ENCODE measurements at regions not wholly inside any gene's neighbourhood (a gene's known extent, or its start where the extent isn't known, plus 50 kb on each side); places are given as distances from the start of the nearest gene placed in this dataset.

DNA sequence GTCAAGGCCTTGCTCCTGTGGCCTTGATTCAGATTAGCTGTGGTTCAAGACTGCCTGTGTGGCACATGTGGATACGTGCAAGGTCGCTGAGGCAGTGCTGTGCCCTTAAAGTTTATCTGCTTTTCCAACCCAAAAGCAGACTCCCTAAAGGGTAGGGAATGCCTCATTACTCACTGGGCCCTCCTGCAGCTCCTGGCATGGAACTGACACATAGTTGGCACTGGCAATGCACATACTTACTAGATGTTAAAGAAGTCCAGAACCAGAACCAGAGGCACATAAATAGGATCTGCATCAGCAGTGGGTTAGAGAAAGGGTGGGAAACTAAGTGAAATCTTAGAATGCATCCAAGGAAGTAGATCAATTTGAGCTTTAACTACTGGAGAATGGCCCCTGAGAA lies 90.6 kb upstream of the MLN start:
- no TSS peak for BruUV-seq (replicated peaks)
- DNase-seq (ENCODE audit: low spot score) = no peak
- ChIA-PET POLR2A (no interaction called here), CTCF (ENCODE audit: unreplicated experiment) (no interaction called here)
- Histone ChIP-seq H2AFZ (ENCODE audit: low read length) (no peak overlapping the region), H3K27ac (ENCODE audit: low read depth, low read length, poor library complexity, severe bottlenecking) (no peak overlapping the region), H3K9me2 (ENCODE audit: insufficient read depth, low read length) (no peaks in the 10 kb centered on the region), H4K20me1 (ENCODE audit: insufficient read depth, low read length) (no peaks in the 10 kb centered on the region), H3K9me3 (ENCODE audit: low read length) (no peaks in the 10 kb centered on the region), H3K4me1 (ENCODE audit: insufficient read depth, low read length, poor library complexity, severe bottlenecking) (no peaks in the 10 kb centered on the region), H3K4me2 (ENCODE audit: low read length) (no peak overlapping the region), H3K36me3 (ENCODE audit: insufficient read depth, low read length) (no peaks in the 10 kb centered on the region), H3K79me2 (ENCODE audit: insufficient read depth, low read depth, low read length) (no peaks in the 10 kb centered on the region), H3K4me3 (ENCODE audit: low read depth, low read length, poor library complexity, severe bottlenecking) (no peak overlapping the region)
- intact Hi-C loops (cut with micrococcal nuclease; ENCODE audit: unreplicated experiment) = no loop called here
- TF ChIP-seq, protein P1, sequence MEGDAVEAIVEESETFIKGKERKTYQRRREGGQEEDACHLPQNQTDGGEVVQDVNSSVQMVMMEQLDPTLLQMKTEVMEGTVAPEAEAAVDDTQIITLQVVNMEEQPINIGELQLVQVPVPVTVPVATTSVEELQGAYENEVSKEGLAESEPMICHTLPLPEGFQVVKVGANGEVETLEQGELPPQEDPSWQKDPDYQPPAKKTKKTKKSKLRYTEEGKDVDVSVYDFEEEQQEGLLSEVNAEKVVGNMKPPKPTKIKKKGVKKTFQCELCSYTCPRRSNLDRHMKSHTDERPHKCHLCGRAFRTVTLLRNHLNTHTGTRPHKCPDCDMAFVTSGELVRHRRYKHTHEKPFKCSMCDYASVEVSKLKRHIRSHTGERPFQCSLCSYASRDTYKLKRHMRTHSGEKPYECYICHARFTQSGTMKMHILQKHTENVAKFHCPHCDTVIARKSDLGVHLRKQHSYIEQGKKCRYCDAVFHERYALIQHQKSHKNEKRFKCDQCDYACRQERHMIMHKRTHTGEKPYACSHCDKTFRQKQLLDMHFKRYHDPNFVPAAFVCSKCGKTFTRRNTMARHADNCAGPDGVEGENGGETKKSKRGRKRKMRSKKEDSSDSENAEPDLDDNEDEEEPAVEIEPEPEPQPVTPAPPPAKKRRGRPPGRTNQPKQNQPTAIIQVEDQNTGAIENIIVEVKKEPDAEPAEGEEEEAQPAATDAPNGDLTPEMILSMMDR (conservative IDR thresholded peaks at IDR 0.05; ENCODE audit: low read length) = no peak
- no peak for TF ChIP-seq EZH2phosphoT487 (IDR thresholded peaks at IDR 0.05; ENCODE audit: borderline replicate concordance, low read depth, low read length)

DNA sequence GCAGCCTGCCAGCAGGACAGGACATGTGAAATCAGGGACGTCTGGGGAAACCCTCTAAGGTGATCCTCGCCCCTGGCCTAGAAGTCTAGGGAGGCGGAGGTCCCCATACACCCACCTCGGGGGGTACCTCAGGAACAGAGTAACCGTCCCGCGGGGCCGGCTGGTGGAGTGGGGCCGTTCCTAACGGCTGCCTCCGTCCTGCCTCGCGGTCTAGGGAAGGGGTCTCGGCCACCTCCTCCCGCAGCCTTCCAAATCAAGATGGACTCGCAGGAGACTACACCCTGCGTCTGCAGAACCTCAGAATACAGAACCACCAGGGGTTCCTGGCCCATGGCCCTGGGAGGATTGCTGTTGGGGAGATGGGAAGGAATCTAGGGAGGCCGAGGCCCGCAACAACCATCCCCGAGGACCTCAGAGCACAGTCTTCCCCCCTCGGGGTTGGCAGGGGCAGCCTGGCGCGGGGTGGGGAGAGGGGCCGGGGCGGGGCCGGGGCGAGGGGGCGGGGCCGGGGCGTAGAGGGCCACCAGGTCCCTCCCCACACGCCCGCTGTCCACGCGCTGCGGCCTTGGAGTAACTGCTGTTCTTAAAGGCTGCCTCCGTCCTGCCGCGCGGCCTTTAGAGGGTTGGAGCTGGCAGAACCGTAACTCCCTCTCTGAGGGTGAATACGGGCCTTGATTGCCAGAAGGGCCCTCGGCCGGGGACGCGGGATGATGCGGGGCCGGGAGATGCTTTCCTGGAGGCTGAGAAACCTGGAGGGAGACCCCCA lies 89.0 kb upstream of the MLN start:
- H3K9me2 ChIP-seq (ENCODE audit: insufficient read depth, low read length) = no peaks in the 10 kb centered on the region
- H2AFZ ChIP-seq (ENCODE audit: low read length) = no peak overlapping the region
- ChIA-PET CTCF (ENCODE audit: unreplicated experiment) (no interaction called here), POLR2A (no interaction called here)
- no peak for DNase-seq (ENCODE audit: low spot score)
- no peaks in the 10 kb centered on the region for H3K4me1 ChIP-seq (ENCODE audit: insufficient read depth, low read length, poor library complexity, severe bottlenecking)
- no peaks in the 10 kb centered on the region for H3K36me3 ChIP-seq (ENCODE audit: insufficient read depth, low read length)
- H3K4me3 ChIP-seq (ENCODE audit: low read depth, low read length, poor library complexity, severe bottlenecking) = no peak overlapping the region
- no peaks in the 10 kb centered on the region for H3K79me2 ChIP-seq (ENCODE audit: insufficient read depth, low read depth, low read length)
- no peak overlapping the region for H3K27ac ChIP-seq (ENCODE audit: low read depth, low read length, poor library complexity, severe bottlenecking)
- BruUV-seq (replicated peaks) = no TSS peak
- no peak overlapping the region for H3K4me2 ChIP-seq (ENCODE audit: low read length)
- H4K20me1 ChIP-seq (ENCODE audit: insufficient read depth, low read length) = no peaks in the 10 kb centered on the region
- TF ChIP-seq, protein P1 (conservative IDR thresholded peaks at IDR 0.05; ENCODE audit: low read length) = no peak
- no peak for TF ChIP-seq EZH2phosphoT487 (IDR thresholded peaks at IDR 0.05; ENCODE audit: borderline replicate concordance, low read depth, low read length)
- intact Hi-C loops (cut with micrococcal nuclease; ENCODE audit: unreplicated experiment) = no loop called here
- no peaks in the 10 kb centered on the region for H3K9me3 ChIP-seq (ENCODE audit: low read length)

DNA sequence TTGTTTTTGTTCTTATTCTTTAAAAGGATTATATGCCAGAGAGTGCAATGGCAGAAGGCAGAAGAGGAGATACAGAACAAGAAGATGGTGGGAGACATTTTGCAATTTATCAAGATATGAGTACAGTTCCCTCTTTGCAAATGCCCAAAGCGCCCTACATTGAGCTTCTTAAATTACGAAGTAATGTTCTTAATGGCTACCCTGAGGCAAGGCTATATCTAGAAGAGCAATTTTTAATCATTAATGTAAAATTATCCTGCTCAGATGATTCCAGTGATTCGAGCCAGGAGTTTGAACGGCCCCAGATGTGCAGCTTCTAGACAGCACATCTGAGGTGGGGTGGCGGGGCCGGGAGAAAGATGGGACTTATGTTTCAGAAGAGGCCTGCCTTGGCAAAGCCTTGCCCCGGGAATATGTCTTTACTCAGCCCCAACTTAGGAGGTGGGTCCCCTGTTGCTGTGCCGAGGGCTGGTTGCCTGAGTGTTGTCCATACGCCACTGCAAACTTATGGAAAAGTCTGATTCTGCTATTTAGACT lies 84.9 kb upstream of the MLN start:
- no peaks in the 10 kb centered on the region for H4K20me1 ChIP-seq (ENCODE audit: insufficient read depth, low read length)
- DNase-seq (ENCODE audit: low spot score) = no peak
- no peak overlapping the region for H2AFZ ChIP-seq (ENCODE audit: low read length)
- no peaks in the 10 kb centered on the region for H3K4me1 ChIP-seq (ENCODE audit: insufficient read depth, low read length, poor library complexity, severe bottlenecking)
- TF ChIP-seq EZH2phosphoT487 (IDR thresholded peaks at IDR 0.05; ENCODE audit: borderline replicate concordance, low read depth, low read length) = no peak
- TF ChIP-seq, protein P1 (conservative IDR thresholded peaks at IDR 0.05; ENCODE audit: low read length) = no peak
- no peak overlapping the region for H3K4me2 ChIP-seq (ENCODE audit: low read length)
- H3K27ac ChIP-seq (ENCODE audit: low read depth, low read length, poor library complexity, severe bottlenecking) = no peak overlapping the region
- no peaks in the 10 kb centered on the region for H3K79me2 ChIP-seq (ENCODE audit: insufficient read depth, low read depth, low read length)
- no peak overlapping the region for H3K4me3 ChIP-seq (ENCODE audit: low read depth, low read length, poor library complexity, severe bottlenecking)
- H3K36me3 ChIP-seq (ENCODE audit: insufficient read depth, low read length) = no peaks in the 10 kb centered on the region
- BruUV-seq (replicated peaks) = no TSS peak
- intact Hi-C loops (cut with micrococcal nuclease; ENCODE audit: unreplicated experiment) = no loop called here
- POLR2A ChIA-PET = no interaction called here
- H3K9me3 ChIP-seq (ENCODE audit: low read length) = no peaks in the 10 kb centered on the region
- H3K9me2 ChIP-seq (ENCODE audit: insufficient read depth, low read length) = no peaks in the 10 kb centered on the region
- CTCF ChIA-PET (ENCODE audit: unreplicated experiment) = interaction anchor here (0.7 kb wide), 1 partner anchor 13 kb away, joined by 3 read pairs; no protein-coding TSS in a partner anchor
